B cell (primary cell): ENCODE measurements at regions not wholly inside any gene's neighbourhood (a gene's known extent, or its start where the extent isn't known, plus 50 kb on each side); places are given as distances from the start of the nearest gene placed in this dataset.

Experiments
- ATAC-seq: fragments of 200-7000 bp; cut with Tn5 transposase; one replicate; pipeline ENCODE4 v1.10.0; 2021; ENCODE audit warnings: low read depth, mild to moderate bottlenecking, moderate number of reproducible peaks, moderate library complexity
- CTCF ChIA-PET: fragments of 350-600 bp; sonication (Branson Sonifier 250); formaldehyde crosslinking; loops from one replicate; lab custom pipeline; 2021; ENCODE audit warnings: antibody characterized with exemption, inconsistent platforms; lab: Charles Lee
- POLR2A ChIA-PET: fragments of 350-600 bp; sonication (Branson Sonifier 250); formaldehyde crosslinking; loops from one replicate; lab custom pipeline; 2021; ENCODE audit warnings: antibody characterized with exemption; lab: Charles Lee
- DNase-seq: peaks from one replicate; pipeline ENCODE4 v3.0.0; 2013
- H2AFZ ChIP-seq: 2 replicates; pipeline ENCODE4 v1.6.1; 2012; ENCODE audit warnings: mild to moderate bottlenecking, low read depth, low read length; ENCODE audit not compliant: insufficient read depth, poor library complexity, severe bottlenecking
- H3K27ac ChIP-seq, 2 donors: 1 replicate in 1 of 2; 2 replicates in 1 of 2; pipeline ENCODE4 v1.5.1; 2012 to 2013; ENCODE audit warnings: low read length in 2 of 2, mild to moderate bottlenecking in 2 of 2, moderate library complexity in 1 of 2
- H3K27me3 ChIP-seq, 4 experiments: fragments of 200-600 bp in 1 of 4; sonication (generic) in 1 of 4; replicated peaks in 1 of 4; 1 replicate in 2 of 4; 2 replicates in 2 of 4; pipeline versions ENCODE4 v1.6.1 to v1.7.0; 2013 to 2016; ENCODE audit warnings: low read length in 3 of 4, mild to moderate bottlenecking in 2 of 4, mixed read lengths in 1 of 4, moderate library complexity in 1 of 4; ENCODE audit not compliant: insufficient read depth in 4 of 4, control insufficient read depth in 3 of 4; ENCODE audit errors: control extremely low read depth in 1 of 4
- H3K36me3 ChIP-seq, 2 experiments: replicated peaks in 1 of 2; 1 replicate in 1 of 2; 2 replicates in 1 of 2; pipeline versions ENCODE4 v1.6.1 to v1.7.1; 2013; ENCODE audit warnings: low read length in 1 of 2; ENCODE audit not compliant: insufficient read depth in 2 of 2, control insufficient read depth in 1 of 2; ENCODE audit errors: control extremely low read depth in 1 of 2, extremely low read depth in 1 of 2
- H3K4me1 ChIP-seq, 2 donors: fragments of 200-600 bp in 1 of 2; sonication (generic) in 1 of 2; 1 replicate in 1 of 2; 2 replicates in 1 of 2; pipeline versions ENCODE4 v1.5.1 to v1.6.1; 2013 to 2017; ENCODE audit warnings: low read length in 2 of 2; ENCODE audit not compliant: control insufficient read depth in 2 of 2, insufficient read depth in 2 of 2
- H3K4me2 ChIP-seq: replicated peaks from 2 replicates; pipeline ENCODE3; 2012; ENCODE audit warnings: mild to moderate bottlenecking, low read depth, low read length; ENCODE audit not compliant: poor library complexity, severe bottlenecking
- H3K4me3 ChIP-seq, 5 experiments: fragments of 200-600 bp in 1 of 5; sonication (generic) in 1 of 5; 1 replicate in 3 of 5; 2 replicates in 2 of 5; pipeline versions ENCODE4 v1.5.1 to v1.7.0; 2011 to 2016; ENCODE audit warnings: low read length in 4 of 5, mild to moderate bottlenecking in 4 of 5, low read depth in 2 of 5, control low read depth in 1 of 5, moderate library complexity in 1 of 5; ENCODE audit not compliant: insufficient read depth in 1 of 5; ENCODE audit errors: control extremely low read depth in 1 of 5, extremely low read depth in 1 of 5
- H3K79me2 ChIP-seq: fragments of 200-600 bp; sonication (generic); one replicate; pipeline ENCODE4 v1.6.0; 2016; ENCODE audit warnings: low read length; ENCODE audit not compliant: control insufficient read depth, insufficient read depth
- H3K9ac ChIP-seq: fragments of 200-600 bp; sonication (generic); 2 replicates; pipeline ENCODE4 v1.6.1; 2017; ENCODE audit warnings: mild to moderate bottlenecking, low read length, moderate library complexity
- H3K9me3 ChIP-seq, 3 donors: one replicate each; pipeline versions ENCODE4 v1.6.1 to v1.7.1; 2013; ENCODE audit warnings: low read length in 2 of 3; ENCODE audit not compliant: control insufficient read depth in 2 of 3, insufficient read depth in 1 of 3; ENCODE audit errors: control extremely low read depth in 1 of 3
- H4K20me1 ChIP-seq: 2 replicates; pipeline ENCODE4 v1.6.0; 2012; ENCODE audit warnings: mild to moderate bottlenecking, low read length; ENCODE audit not compliant: insufficient read depth, control insufficient read depth, poor library complexity, severe bottlenecking
- H3K27ac Mint-ChIP-seq: one replicate; pipeline ENCODE4 v1.8.0; 2021; ENCODE audit warnings: mixed read lengths
- H3K27me3 Mint-ChIP-seq: one replicate; pipeline ENCODE4 v1.8.0; 2021; ENCODE audit warnings: mixed read lengths
- H3K4me1 Mint-ChIP-seq: one replicate; pipeline ENCODE4 v1.8.0; 2021; ENCODE audit warnings: mixed read lengths
- H3K4me3 Mint-ChIP-seq: one replicate; pipeline ENCODE4 v1.8.0; 2021; ENCODE audit warnings: mixed read lengths
- H3K9me3 Mint-ChIP-seq: one replicate; pipeline ENCODE4 v1.8.0; 2022; ENCODE audit warnings: mixed read lengths; ENCODE audit not compliant: insufficient read depth
- CTCF ChIP-seq: fragments of 200-600 bp; IDR thresholded peaks from one replicate; pipeline ENCODE4 v1.8.0; 2022; ENCODE audit warnings: antibody characterized with exemption, mild to moderate bottlenecking
- EZH2 ChIP-seq: IDR thresholded peaks from 2 replicates; pipeline ENCODE4 v1.6.1; 2012; ENCODE audit warnings: borderline replicate concordance, low read depth, mild to moderate bottlenecking, moderate library complexity, low read length; ENCODE audit not compliant: insufficient read depth, poor library complexity, severe bottlenecking
- WGBS: methylation state at CpG from one replicate; pipeline ENCODE4 v1.1.5; 2013; ENCODE audit warnings: missing lambda C conversion rate; ENCODE audit not compliant: insufficient coverage; 5-methylcytosine and 5-hydroxymethylcytosine counted together
- intact Hi-C: fragments of 100-400 bp; cut with micrococcal nuclease; formaldehyde crosslinking; loops from one replicate; pipeline ENCODE4 v1.10.0; 2022

DNA sequence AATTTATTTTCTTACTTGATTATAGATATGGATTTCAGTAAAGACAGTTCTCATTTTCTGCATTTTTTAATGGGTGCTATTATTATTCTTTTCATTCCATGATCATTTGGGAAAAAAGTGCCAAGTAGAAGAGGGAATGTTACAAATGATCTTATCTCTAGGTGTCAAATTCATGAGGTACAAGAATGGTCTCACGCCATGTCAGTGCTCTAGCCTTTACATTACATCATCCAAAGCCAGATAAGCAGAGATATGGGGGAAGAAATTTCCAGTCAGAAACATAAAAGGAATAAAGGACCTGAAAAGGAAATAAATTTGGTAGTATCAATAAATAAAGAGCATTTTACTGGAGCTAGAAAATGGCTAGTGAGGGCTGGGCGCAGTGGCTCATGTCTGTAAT, 1544.2 kb upstream of the CDH6 start:
- ATAC-seq (no peak), DNase-seq (no peak)
- Histone ChIP-seq H3K9me3 (peaks cover 0 to 6% (median 0%) of the 10 kb centered on the region in 3 donors), H3K36me3 (no peaks in the 10 kb centered on the region), H3K27ac (no peak overlapping the region), H3K9ac (no peak overlapping the region), H3K4me3 (no peak overlapping the region), H3K27me3 (no peaks in the 10 kb centered on the region), H3K79me2 (no peaks in the 10 kb centered on the region), H3K4me1 (no peaks in the 10 kb centered on the region), H2AFZ (no peak overlapping the region), H3K4me2 (no peak overlapping the region), H4K20me1 (no peaks in the 10 kb centered on the region)
- ChIA-PET CTCF (no interaction called here), POLR2A (no interaction called here)
- no peak overlapping the region for H3K4me3 Mint-ChIP-seq
- no peak for TF ChIP-seq EZH2
- no peak for TF ChIP-seq CTCF
- H3K27me3 Mint-ChIP-seq, result no peaks in the 10 kb centered on the region
- H3K4me1 Mint-ChIP-seq, result no peaks in the 10 kb centered on the region
- intact Hi-C loops, result no loop called here
- no peak overlapping the region for H3K27ac Mint-ChIP-seq
- WGBS, result no CpG with 5 or more reads among the region's 2 CpGs
- peaks cover 6% of the 10 kb centered on the region for H3K9me3 Mint-ChIP-seq

GRCh38 chr5:29642601-29643000, 1550.9 kb upstream of the CDH6 start:
- H3K4me3 Mint-ChIP-seq, result no peak overlapping the region
- no peaks in the 10 kb centered on the region for H3K27me3 Mint-ChIP-seq
- no peaks in the 10 kb centered on the region for H3K36me3 ChIP-seq
- ATAC-seq (no peak), DNase-seq (no peak)
- no peak overlapping the region for H3K27ac Mint-ChIP-seq
- H4K20me1 ChIP-seq, result no peaks in the 10 kb centered on the region
- peaks cover 0 to 7% (median 0%) of the 10 kb centered on the region in 3 donors for H3K9me3 ChIP-seq
- TF ChIP-seq EZH2 (no peak), CTCF (no peak)
- intact Hi-C loops, result no loop called here
- H3K4me3 ChIP-seq, result no peak overlapping the region
- H3K79me2 ChIP-seq, result no peaks in the 10 kb centered on the region
- no peak overlapping the region for H2AFZ ChIP-seq
- no peaks in the 10 kb centered on the region for H3K27me3 ChIP-seq
- H3K27ac ChIP-seq, result no peak overlapping the region
- H3K4me2 ChIP-seq, result no peak overlapping the region
- H3K9ac ChIP-seq, result no peak overlapping the region
- ChIA-PET POLR2A (no interaction called here), CTCF (no interaction called here)
- no peaks in the 10 kb centered on the region for H3K4me1 Mint-ChIP-seq
- H3K4me1 ChIP-seq, result no peaks in the 10 kb centered on the region
- peaks cover 9% of the 10 kb centered on the region for H3K9me3 Mint-ChIP-seq
